Trophoblast cell (in vitro differentiated cells and primary cell): ENCODE measurements at regions not wholly inside any gene's neighbourhood (a gene's known extent, or its start where the extent isn't known, plus 50 kb on each side); places are given as distances from the start of the nearest gene placed in this dataset.

Experiments used
- DNase-seq, 2 donors: peaks; one replicate each; pipeline ENCODE4 v3.0.0-alpha.2; 2016
- H2AFZ ChIP-seq: 2 replicates; pipeline ENCODE4 v1.6.1; 2013; ENCODE audit warnings: low read length, moderate library complexity, mild to moderate bottlenecking; ENCODE audit not compliant: insufficient read depth, poor library complexity
- H2AK5ac ChIP-seq: 2 replicates; pipeline ENCODE4 v1.6.1; 2013; ENCODE audit warnings: mild to moderate bottlenecking, low read length
- H2BK120ac ChIP-seq: 2 replicates; pipeline ENCODE4 v1.6.1; 2013; ENCODE audit warnings: low read length, mild to moderate bottlenecking, moderate library complexity; ENCODE audit not compliant: insufficient read depth, poor library complexity
- H2BK12ac ChIP-seq: 2 replicates; pipeline ENCODE4 v1.6.1; 2013; ENCODE audit warnings: mild to moderate bottlenecking, low read length, moderate library complexity
- H2BK5ac ChIP-seq: 2 replicates; pipeline ENCODE4 v1.6.1; 2013; ENCODE audit warnings: low read length, low read depth, moderate library complexity, mild to moderate bottlenecking; ENCODE audit not compliant: poor library complexity
- H3K14ac ChIP-seq: 2 replicates; pipeline ENCODE4 v1.6.1; 2013; ENCODE audit warnings: mild to moderate bottlenecking, low read length
- H3K18ac ChIP-seq: 2 replicates; pipeline ENCODE4 v1.6.1; 2013; ENCODE audit warnings: mild to moderate bottlenecking, low read length
- H3K23ac ChIP-seq: 2 replicates; pipeline ENCODE4 v1.6.1; 2013; ENCODE audit warnings: low read length
- H3K27ac ChIP-seq: 2 replicates; pipeline ENCODE4 v1.5.1; 2013; ENCODE audit warnings: low read depth, mild to moderate bottlenecking, inconsistent platforms, low read length, moderate library complexity
- H3K27me3 ChIP-seq: 2 replicates; pipeline ENCODE4 v1.6.1; 2013; ENCODE audit warnings: inconsistent platforms, mild to moderate bottlenecking, low read length, moderate library complexity; ENCODE audit not compliant: insufficient read depth
- H3K36me3 ChIP-seq, 2 experiments: 1 replicate in 1 of 2; 2 replicates in 1 of 2; pipeline ENCODE4 v1.6.1; 2013; ENCODE audit warnings: low read length in 2 of 2, mild to moderate bottlenecking in 2 of 2, moderate library complexity in 1 of 2; ENCODE audit not compliant: insufficient read depth in 2 of 2, control insufficient read depth in 1 of 2
- H3K4ac ChIP-seq: 2 replicates; pipeline ENCODE4 v1.6.1; 2013; ENCODE audit warnings: low read depth, mild to moderate bottlenecking, low read length, moderate library complexity
- H3K4me1 ChIP-seq, 2 experiments: 1 replicate in 1 of 2; 2 replicates in 1 of 2; pipeline ENCODE4 v1.6.1; 2013; ENCODE audit warnings: low read length in 2 of 2, mild to moderate bottlenecking in 2 of 2, moderate library complexity in 1 of 2; ENCODE audit not compliant: insufficient read depth in 2 of 2, control insufficient read depth in 1 of 2
- H3K4me2 ChIP-seq: 2 replicates; pipeline ENCODE4 v1.6.1; 2013; ENCODE audit warnings: inconsistent platforms, mild to moderate bottlenecking, low read length, moderate library complexity
- H3K4me3 ChIP-seq: 2 replicates; pipeline ENCODE4 v1.5.1; 2013; ENCODE audit warnings: mild to moderate bottlenecking, low read depth, low read length, inconsistent platforms
- H3K79me1 ChIP-seq: one replicate; pipeline ENCODE4 v1.6.1; 2013; ENCODE audit warnings: low read length
- H3K79me2 ChIP-seq: 2 replicates; pipeline ENCODE4 v1.6.1; 2013; ENCODE audit warnings: low read length, mild to moderate bottlenecking; ENCODE audit not compliant: control insufficient read depth, insufficient read depth, poor library complexity
- H3K9ac ChIP-seq: 2 replicates; pipeline ENCODE4 v1.6.1; 2013; ENCODE audit warnings: mild to moderate bottlenecking, low read length
- H3K9me3 ChIP-seq: 2 replicates; pipeline ENCODE4 v1.6.1; 2013; ENCODE audit warnings: low read depth, mild to moderate bottlenecking, control low read depth, inconsistent platforms, low read length; ENCODE audit not compliant: insufficient read depth
- H4K12ac ChIP-seq: 2 replicates; pipeline ENCODE4 v1.6.1; 2013; ENCODE audit warnings: low read depth, mild to moderate bottlenecking, low read length, moderate library complexity
- H4K8ac ChIP-seq: 2 replicates; pipeline ENCODE4 v1.6.1; 2013; ENCODE audit warnings: low read depth, mild to moderate bottlenecking, low read length, moderate library complexity
- H4K91ac ChIP-seq: one replicate; pipeline ENCODE4 v1.6.1; 2013; ENCODE audit warnings: low read depth, mild to moderate bottlenecking, low read length, moderate library complexity
- WGBS: extraction: QIAGEN DNeasy Blood & Tissue Kit; methylation state at CpG from one replicate; pipeline ENCODE4 v1.1.7; 2013; ENCODE audit warnings: missing lambda C conversion rate; ENCODE audit not compliant: insufficient read length, insufficient coverage; ENCODE audit errors: extremely low coverage; 5-methylcytosine and 5-hydroxymethylcytosine counted together

DNA sequence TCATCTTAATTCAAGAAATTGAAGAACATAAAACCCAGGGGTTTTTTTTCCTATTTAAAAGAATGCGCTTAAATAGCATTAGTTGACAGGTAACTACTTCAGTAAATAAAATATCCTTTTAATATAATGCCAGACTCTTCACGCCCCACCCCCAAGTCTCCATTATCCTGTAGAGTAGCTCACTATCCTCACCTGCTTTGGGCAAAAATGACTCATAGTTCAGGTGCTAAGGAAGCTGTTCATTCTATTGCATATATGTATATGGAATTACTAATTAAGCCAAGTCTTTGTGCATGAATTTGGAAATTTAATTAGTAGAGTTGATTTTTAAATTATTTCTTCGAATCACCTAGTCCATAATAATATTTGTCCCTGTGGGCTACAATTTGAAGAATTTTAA, 656.8 kb upstream of the ANKRD30A start:
- DNase-seq, result no peak
- H4K91ac ChIP-seq, result no peak overlapping the region
- no peak overlapping the region for H4K12ac ChIP-seq
- no peak overlapping the region for H3K18ac ChIP-seq
- H4K8ac ChIP-seq, result no peak overlapping the region
- no peaks in the 10 kb centered on the region for H3K27me3 ChIP-seq
- no peaks in the 10 kb centered on the region for H3K79me2 ChIP-seq
- no peak overlapping the region for H3K9ac ChIP-seq
- no peak overlapping the region for H2BK5ac ChIP-seq
- no peak overlapping the region for H3K4ac ChIP-seq
- no peak overlapping the region for H2AFZ ChIP-seq
- H3K14ac ChIP-seq, result no peak overlapping the region
- no peak overlapping the region for H3K4me3 ChIP-seq
- no peak overlapping the region for H2BK12ac ChIP-seq
- H3K4me1 ChIP-seq, result no peaks in the 10 kb centered on the region
- H2BK120ac ChIP-seq, result no peak overlapping the region
- H3K27ac ChIP-seq, result no peak overlapping the region
- no peak overlapping the region for H2AK5ac ChIP-seq
- no peaks in the 10 kb centered on the region for H3K9me3 ChIP-seq
- WGBS, result no CpG with 5 or more reads among the region's 3 CpGs
- H3K36me3 ChIP-seq, result no peaks in the 10 kb centered on the region
- no peak overlapping the region for H3K23ac ChIP-seq
- H3K4me2 ChIP-seq, result no peak overlapping the region
- H3K79me1 ChIP-seq, result no peaks in the 10 kb centered on the region

DNA sequence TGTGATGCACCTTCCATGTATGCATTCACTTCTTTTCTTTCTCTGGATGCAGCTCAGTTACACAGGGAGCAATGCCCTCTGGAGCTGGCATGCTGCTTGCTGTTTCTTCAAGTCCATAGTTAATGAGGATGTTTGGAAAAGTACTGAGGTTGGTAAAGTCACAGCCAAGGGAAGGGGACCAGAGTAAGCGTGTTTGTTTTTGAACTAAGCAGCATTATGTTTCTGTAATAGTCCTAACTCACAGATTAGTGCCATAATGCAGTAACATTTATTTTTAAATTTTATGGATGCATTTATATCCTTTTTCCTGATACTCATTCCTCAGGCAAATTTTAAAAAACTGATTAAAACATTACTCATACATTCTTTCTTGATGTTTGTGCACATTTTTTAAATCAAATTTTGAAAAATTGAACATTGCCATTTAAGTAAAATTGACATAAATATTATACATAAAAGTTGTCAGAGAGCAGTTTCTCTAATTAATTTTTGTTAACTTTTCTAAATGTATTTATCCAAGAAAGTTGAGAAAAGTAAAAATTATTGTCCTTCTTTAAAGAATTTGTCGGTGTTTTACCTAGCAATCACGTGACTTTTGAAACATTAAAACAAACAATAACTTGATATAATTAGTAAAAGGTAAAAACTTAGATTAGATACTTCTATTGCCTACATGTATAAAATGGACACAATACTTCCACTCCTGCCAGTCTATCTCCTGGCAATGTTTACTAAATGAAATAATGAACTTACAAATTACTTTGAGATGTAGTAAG, 659.6 kb upstream of the ANKRD30A start:
- Histone ChIP-seq H4K8ac (no peak overlapping the region), H3K4me3 (no peak overlapping the region), H2AK5ac (no peak overlapping the region), H3K36me3 (no peaks in the 10 kb centered on the region), H3K79me2 (no peaks in the 10 kb centered on the region), H4K12ac (no peak overlapping the region), H3K14ac (no peak overlapping the region), H3K4me1 (no peaks in the 10 kb centered on the region), H3K4me2 (no peak overlapping the region), H3K79me1 (no peaks in the 10 kb centered on the region), H3K9me3 (no peaks in the 10 kb centered on the region), H2BK120ac (no peak overlapping the region), H2AFZ (no peak overlapping the region), H3K27me3 (no peaks in the 10 kb centered on the region), H3K27ac (no peak overlapping the region), H3K4ac (no peak overlapping the region), H3K18ac (no peak overlapping the region), H2BK12ac (no peak overlapping the region), H3K23ac (no peak overlapping the region), H2BK5ac (no peak overlapping the region), H4K91ac (no peak overlapping the region), H3K9ac (no peak overlapping the region)
- no peak for DNase-seq
- WGBS, result no CpG with 5 or more reads among the region's 3 CpGs

- no peak overlapping the region for H2BK120ac ChIP-seq
- H2BK12ac ChIP-seq, result no peak overlapping the region
- no peak overlapping the region for H4K12ac ChIP-seq
- no peak for DNase-seq
- H3K4ac ChIP-seq, result no peak overlapping the region
- no peak overlapping the region for H3K4me2 ChIP-seq
- H3K36me3 ChIP-seq, result no peaks in the 10 kb centered on the region
- H4K8ac ChIP-seq, result no peak overlapping the region
- H3K14ac ChIP-seq, result no peak overlapping the region
- WGBS, result no CpG with 5 or more reads among the region's 1 CpG
- no peak overlapping the region for H3K9ac ChIP-seq
- H3K23ac ChIP-seq, result no peak overlapping the region
- H3K9me3 ChIP-seq, result no peaks in the 10 kb centered on the region
- no peaks in the 10 kb centered on the region for H3K4me1 ChIP-seq
- no peak overlapping the region for H2AFZ ChIP-seq
- H3K4me3 ChIP-seq, result no peak overlapping the region
- no peak overlapping the region for H4K91ac ChIP-seq
- no peak overlapping the region for H3K27ac ChIP-seq
- H3K79me1 ChIP-seq, result no peaks in the 10 kb centered on the region
- H2AK5ac ChIP-seq, result no peak overlapping the region
- H3K79me2 ChIP-seq, result no peaks in the 10 kb centered on the region
- H3K18ac ChIP-seq, result no peak overlapping the region
- no peak overlapping the region for H2BK5ac ChIP-seq
- no peaks in the 10 kb centered on the region for H3K27me3 ChIP-seq
These were observed 661.1 kb upstream of the ANKRD30A start for GRCh38 chr10:36464291-36464690.

DNA sequence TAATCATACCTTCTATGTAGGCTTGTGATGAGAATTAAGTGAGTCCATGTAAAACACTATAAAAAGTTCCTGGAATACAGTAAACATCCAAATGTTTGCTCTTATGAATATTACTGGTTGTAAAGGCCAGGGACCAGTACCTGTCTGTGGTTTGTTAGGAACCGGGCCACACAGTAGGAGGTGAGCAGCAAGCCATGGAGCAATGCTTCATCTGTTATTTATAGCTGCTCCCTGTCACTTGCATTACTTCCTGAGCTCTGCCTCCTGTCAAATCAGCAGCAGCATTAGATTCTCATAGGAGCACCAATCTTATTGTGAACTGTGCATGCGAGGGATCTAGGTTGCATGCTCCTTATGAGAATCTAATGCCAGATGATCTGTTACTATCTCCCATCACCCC, 662.0 kb upstream of the ANKRD30A start:
- H2BK5ac ChIP-seq, result no peak overlapping the region
- H2BK12ac ChIP-seq, result no peak overlapping the region
- H3K27ac ChIP-seq, result no peak overlapping the region
- H3K4me2 ChIP-seq, result no peak overlapping the region
- H3K4me3 ChIP-seq, result no peak overlapping the region
- H3K23ac ChIP-seq, result no peak overlapping the region
- no peak overlapping the region for H4K8ac ChIP-seq
- H3K79me1 ChIP-seq, result no peaks in the 10 kb centered on the region
- H3K18ac ChIP-seq, result no peak overlapping the region
- H3K4me1 ChIP-seq, result no peaks in the 10 kb centered on the region
- H3K9ac ChIP-seq, result no peak overlapping the region
- H3K79me2 ChIP-seq, result no peaks in the 10 kb centered on the region
- H4K12ac ChIP-seq, result no peak overlapping the region
- no peak for DNase-seq
- H3K14ac ChIP-seq, result no peak overlapping the region
- H3K36me3 ChIP-seq, result no peaks in the 10 kb centered on the region
- H3K9me3 ChIP-seq, result no peaks in the 10 kb centered on the region
- no peak overlapping the region for H4K91ac ChIP-seq
- no CpG with 5 or more reads among the region's 2 CpGs for WGBS
- H2AK5ac ChIP-seq, result no peak overlapping the region
- no peak overlapping the region for H2BK120ac ChIP-seq
- H3K27me3 ChIP-seq, result no peaks in the 10 kb centered on the region
- H2AFZ ChIP-seq, result no peak overlapping the region
- no peak overlapping the region for H3K4ac ChIP-seq
